ENCODE measurements at regions not wholly inside any gene's neighbourhood (a gene's known extent, or its start where the extent isn't known, plus 50 kb on each side); places are given as distances from the start of the nearest gene placed in this dataset.

DNA sequence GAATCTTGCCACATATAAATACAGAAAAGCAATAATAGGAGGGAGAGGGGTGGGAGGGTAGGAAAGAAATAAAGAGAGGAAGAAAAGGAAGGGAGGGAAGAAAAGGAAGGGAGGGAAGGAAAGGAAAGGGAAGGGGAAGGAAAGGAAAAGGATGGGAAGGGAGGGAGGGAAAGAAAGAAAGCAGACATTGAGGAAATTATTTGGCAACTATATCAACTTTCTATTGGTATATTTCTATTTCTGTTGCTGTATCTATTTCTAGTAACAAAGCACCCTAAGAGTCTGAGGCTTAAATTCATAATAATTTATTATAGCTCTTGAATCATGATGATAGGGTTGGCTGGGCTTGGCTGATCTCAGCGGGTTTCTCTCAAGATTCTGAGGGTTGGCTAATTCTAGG, 648.0 kb downstream of the CCDC85A start:
- H3K79me2 ChIP-seq (ENCODE audit: insufficient read depth, low read length): no peaks in the 10 kb centered on the region
- no peaks in the 10 kb centered on the region for H3K27me3 Mint-ChIP-seq (ENCODE audit: low read depth)

More for the DNA sequence above, 648.0 kb downstream of the CCDC85A start:
- H3K14ac ChIP-seq (ENCODE audit: insufficient read depth, low read length): no peak overlapping the region
- no peak overlapping the region for H4K5ac ChIP-seq (ENCODE audit: insufficient read length, low read depth, low read length)
- no peak overlapping the region for H3K23ac ChIP-seq (ENCODE audit: insufficient read length, low read depth, low read length)
- no peaks in the 10 kb centered on the region for H4K20me1 ChIP-seq (ENCODE audit: control insufficient read depth, insufficient read depth, insufficient read length)
- H2AK5ac ChIP-seq (ENCODE audit: insufficient read length, low read length): no peak overlapping the region
- no peak overlapping the region for H2BK20ac ChIP-seq (ENCODE audit: low read depth, low read length, poor library complexity, severe bottlenecking)
- no peaks in the 10 kb centered on the region; a peak in 1 of 7 replicates for H3K36me3 Mint-ChIP-seq (ENCODE audit: insufficient read depth in 1 of 3, low read depth in 3 of 3)
- no peak overlapping the region for H3K56ac ChIP-seq (ENCODE audit: insufficient read length, low read depth, low read length)
- no peaks in the 10 kb centered on the region for H3K79me1 ChIP-seq (ENCODE audit: insufficient read depth, low read depth, low read length, poor library complexity, severe bottlenecking)
- no peak overlapping the region for H3K4me3 Mint-ChIP-seq
- TF ChIP-seq, protein P1, sequence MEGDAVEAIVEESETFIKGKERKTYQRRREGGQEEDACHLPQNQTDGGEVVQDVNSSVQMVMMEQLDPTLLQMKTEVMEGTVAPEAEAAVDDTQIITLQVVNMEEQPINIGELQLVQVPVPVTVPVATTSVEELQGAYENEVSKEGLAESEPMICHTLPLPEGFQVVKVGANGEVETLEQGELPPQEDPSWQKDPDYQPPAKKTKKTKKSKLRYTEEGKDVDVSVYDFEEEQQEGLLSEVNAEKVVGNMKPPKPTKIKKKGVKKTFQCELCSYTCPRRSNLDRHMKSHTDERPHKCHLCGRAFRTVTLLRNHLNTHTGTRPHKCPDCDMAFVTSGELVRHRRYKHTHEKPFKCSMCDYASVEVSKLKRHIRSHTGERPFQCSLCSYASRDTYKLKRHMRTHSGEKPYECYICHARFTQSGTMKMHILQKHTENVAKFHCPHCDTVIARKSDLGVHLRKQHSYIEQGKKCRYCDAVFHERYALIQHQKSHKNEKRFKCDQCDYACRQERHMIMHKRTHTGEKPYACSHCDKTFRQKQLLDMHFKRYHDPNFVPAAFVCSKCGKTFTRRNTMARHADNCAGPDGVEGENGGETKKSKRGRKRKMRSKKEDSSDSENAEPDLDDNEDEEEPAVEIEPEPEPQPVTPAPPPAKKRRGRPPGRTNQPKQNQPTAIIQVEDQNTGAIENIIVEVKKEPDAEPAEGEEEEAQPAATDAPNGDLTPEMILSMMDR (conservative IDR thresholded peaks at IDR 0.05): no peak
- no peak overlapping the region for H3K4me2 ChIP-seq (ENCODE audit: insufficient read depth, insufficient read length, low read length)
- H3K27me3 ChIP-seq (ENCODE audit: insufficient read depth, low read length): no peaks in the 10 kb centered on the region
- no peak overlapping the region for H2BK5ac ChIP-seq (ENCODE audit: insufficient read length, low read length)
- DNase-seq: no peak
- H2BK12ac ChIP-seq (ENCODE audit: insufficient read length, low read depth, low read length): no peak overlapping the region
- H3K27ac Mint-ChIP-seq: no peak overlapping the region
- no peaks in the 10 kb centered on the region for H3K4me1 ChIP-seq (ENCODE audit: insufficient read depth, low read length)
- H3K23me2 ChIP-seq (ENCODE audit: insufficient read length, low read depth, low read length, poor library complexity, severe bottlenecking): no peaks in the 10 kb centered on the region
- H3K9me3 Mint-ChIP-seq: peaks cover 0 to 4% of the 10 kb centered on the region in 2 experiments; a peak in 3 of 5 replicates
- H3T11ph ChIP-seq (ENCODE audit: low read length): no peak overlapping the region
- no peak overlapping the region for H4K91ac ChIP-seq (ENCODE audit: insufficient read length, low read depth, low read length)
- no peak overlapping the region for H2BK120ac ChIP-seq (ENCODE audit: low read depth, low read length, poor library complexity, severe bottlenecking)
- no peak overlapping the region for H3K4ac ChIP-seq (ENCODE audit: low read depth, low read length)
- WGBS (ENCODE audit: extremely low coverage, insufficient read length, low lambda C conversion rate): no CpG with 5 or more reads among the region's 1 CpG
- H3K9ac ChIP-seq (ENCODE audit: extremely low read depth, insufficient read length, low read length): no peak overlapping the region
- no peak overlapping the region for H3K18ac ChIP-seq (ENCODE audit: insufficient read length, low read depth, low read length)
- H2AFZ ChIP-seq (ENCODE audit: low read length): no peak overlapping the region
- H2BK15ac ChIP-seq (ENCODE audit: low read depth, low read length): no peak overlapping the region
- no peaks in the 10 kb centered on the region for H3K4me1 Mint-ChIP-seq
- H3K27ac ChIP-seq (ENCODE audit: insufficient read length, low read depth, low read length): no peak overlapping the region
- no peaks in the 10 kb centered on the region for H3K9me3 ChIP-seq (ENCODE audit: control insufficient read depth, low read depth, low read length)
- H4K8ac ChIP-seq (replicated peaks; ENCODE audit: insufficient read length, low read depth, low read length): no peak overlapping the region

Data from H9 (cell line).